Inferior parietal cortex (tissue), 1 donor: ENCODE measurements at regions not wholly inside any gene's neighbourhood (a gene's known extent, or its start where the extent isn't known, plus 50 kb on each side); places are given as distances from the start of the nearest gene placed in this dataset.

ENCODE experiments used
- DNase-seq: peaks from one replicate; pipeline ENCODE4 v3.0.0-alpha.2; 2016; ENCODE audit errors: extremely low spot score

DNA sequence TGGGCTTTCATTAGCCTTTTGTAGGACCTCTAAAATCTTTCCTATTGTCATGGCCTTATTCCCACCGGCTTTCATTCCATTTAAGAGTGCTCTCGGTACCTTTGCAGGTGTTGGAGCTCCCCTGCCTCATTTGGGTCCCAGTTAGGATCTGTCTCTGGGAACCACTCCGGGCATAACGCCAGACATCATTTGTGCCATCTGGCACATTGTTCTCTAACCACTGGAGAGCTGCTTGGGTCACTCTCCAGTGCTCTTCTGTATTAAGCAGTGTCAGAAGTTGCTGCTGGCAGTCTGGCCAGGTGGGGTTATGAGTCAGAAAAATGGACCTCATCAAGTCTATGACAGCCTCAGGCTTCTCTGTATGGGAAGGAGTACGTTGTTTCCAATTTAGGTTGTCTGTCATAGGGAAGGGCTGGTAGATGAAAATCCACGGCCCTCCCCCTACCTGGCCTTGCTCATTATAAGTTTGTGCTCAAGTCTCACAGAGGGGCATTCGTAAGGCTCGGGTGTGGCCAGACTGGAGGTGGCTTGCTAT is 62.9 kb upstream of the MOCS1 start:
- no peak for DNase-seq

DNA sequence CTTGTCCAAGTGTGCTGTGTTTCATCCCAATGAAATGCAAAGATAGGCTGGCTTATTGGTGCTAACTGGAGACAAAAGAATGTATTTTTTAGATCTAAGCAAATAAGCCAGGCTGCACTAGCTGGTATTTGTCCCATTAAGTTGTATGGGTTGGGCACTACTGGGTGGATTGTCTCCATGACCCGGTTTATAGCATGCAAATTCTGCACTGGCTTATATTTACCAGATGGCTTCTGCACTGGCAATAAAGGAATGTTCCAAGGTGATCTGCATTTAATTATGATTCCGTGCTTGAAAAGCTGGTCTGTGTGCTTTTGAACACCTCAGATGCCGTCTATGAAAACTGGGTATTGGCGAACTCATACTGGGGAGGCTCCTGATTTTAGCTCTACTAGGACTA is 61.4 kb upstream of the MOCS1 start:
- no peak for DNase-seq

DNA sequence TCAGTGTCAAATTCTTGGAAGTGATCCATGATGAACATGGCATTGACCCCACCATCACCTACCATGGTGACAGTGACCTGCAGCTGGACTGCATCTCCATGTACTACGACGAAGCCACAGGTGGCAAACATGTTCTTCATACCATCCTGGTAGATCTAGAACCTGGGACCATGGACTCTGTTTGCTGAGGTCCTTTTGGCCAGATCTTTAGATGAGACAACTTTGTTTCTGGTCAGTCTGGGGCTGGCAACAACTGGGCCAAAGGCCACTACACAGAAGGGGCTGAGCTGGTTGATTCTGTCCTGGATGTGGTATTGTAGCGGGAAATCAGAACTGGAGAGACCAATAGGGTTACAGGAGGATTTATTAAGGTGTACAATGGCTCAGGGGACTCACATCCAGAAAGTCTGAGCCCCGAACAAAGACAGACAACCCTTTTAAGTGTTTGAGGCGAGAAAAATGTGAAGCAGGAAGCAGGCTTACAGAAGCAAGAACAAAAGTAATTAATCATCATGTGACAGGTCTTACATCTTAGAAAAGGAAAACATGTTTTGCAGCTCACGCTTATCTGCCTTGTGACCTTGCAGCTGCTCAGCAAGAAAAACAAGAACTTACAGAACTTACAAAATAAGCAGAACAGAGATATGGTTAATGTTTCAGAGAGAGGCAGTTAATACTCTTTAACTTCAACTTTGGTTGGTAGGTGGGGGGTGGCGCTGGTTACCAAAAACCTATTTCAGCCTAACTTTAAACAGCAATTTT is 58.8 kb upstream of the MOCS1 start:
- no peak for DNase-seq
